Right lung (tissue), 2 donors: ENCODE measurements at regions not wholly inside any gene's neighbourhood (a gene's known extent, or its start where the extent isn't known, plus 50 kb on each side); places are given as distances from the start of the nearest gene placed in this dataset.
"Not testable (repeated sequence)": the region's sequence is repeated elsewhere in the genome, so short reads cannot be mapped to it uniquely, and the experiment has no call there.

Experiments
- DNase-seq, 2 donors: peaks; one replicate each; pipeline ENCODE4 v3.0.0-alpha.2; 2013

GRCh38 chr5:66234241-66234640 lies 90.1 kb downstream of the SREK1 start:
- no peak for DNase-seq

GRCh38 chr5:66238435-66238834 lies 94.3 kb downstream of the SREK1 start:
- no peak for DNase-seq

- no peak for DNase-seq
Measured at GRCh38 chr5:66239034-66239433, 94.9 kb downstream of the SREK1 start.

- no peak for DNase-seq
Measured at GRCh38 chr5:66241136-66241825, 97.2 kb downstream of the SREK1 start.

- DNase-seq: no peak
Measured at GRCh38 chr5:66242050-66242715, 98.1 kb downstream of the SREK1 start.

- DNase-seq: no peak
Measured at GRCh38 chr5:66246608-66247007, 102.5 kb downstream of the SREK1 start.

- no peak for DNase-seq
Measured at GRCh38 chr5:66247176-66247960, 103.3 kb downstream of the SREK1 start.

- DNase-seq: no peak
Measured at GRCh38 chr5:66248874-66249273, 104.8 kb downstream of the SREK1 start.

- no peak for DNase-seq
Measured at GRCh38 chr5:66249920-66250319, 105.8 kb downstream of the SREK1 start.

- no peak for DNase-seq
Measured at GRCh38 chr5:66252849-66253248, 108.7 kb downstream of the SREK1 start.

- DNase-seq: no peak
Measured at GRCh38 chr5:66255714-66256113, 111.6 kb downstream of the SREK1 start.

- DNase-seq: no peak
Measured at GRCh38 chr5:66273121-66273520, 129.0 kb downstream of the SREK1 start.

- DNase-seq: no peak
Measured at GRCh38 chr5:66276986-66277385, 132.9 kb downstream of the SREK1 start.

GRCh38 chr5:66277981-66278380 lies 133.9 kb downstream of the SREK1 start:
- DNase-seq: no peak

GRCh38 chr5:66281294-66281693 lies 137.2 kb downstream of the SREK1 start:
- DNase-seq: no peak

- DNase-seq: no peak
Measured at GRCh38 chr5:66284588-66285342, 140.7 kb downstream of the SREK1 start.

GRCh38 chr5:66285343-66285922 lies 141.3 kb downstream of the SREK1 start:
- no peak for DNase-seq

- no peak for DNase-seq
Measured at GRCh38 chr5:66291771-66292170, 147.7 kb downstream of the SREK1 start.

- not testable (repeated sequence) for DNase-seq
Measured at GRCh38 chr5:66293851-66294250, 149.8 kb downstream of the SREK1 start.

- no peak for DNase-seq
Measured at GRCh38 chr5:66299463-66299862, 155.4 kb downstream of the SREK1 start.

GRCh38 chr5:66302344-66302743 lies 158.2 kb downstream of the SREK1 start:
- no peak for DNase-seq
